HFFc6 (cell line): ENCODE measurements at regions not wholly inside any gene's neighbourhood (a gene's known extent, or its start where the extent isn't known, plus 50 kb on each side); places are given as distances from the start of the nearest gene placed in this dataset.

Experiments
- DNase-seq: peaks from one replicate; pipeline ENCODE4 v3.0.0-alpha.2; 2018
- H3K27ac Mint-ChIP-seq: 2 replicates; pipeline ENCODE4 v1.8.0; 2020; ENCODE audit warnings: mild to moderate bottlenecking, mixed read lengths
- H3K27me3 Mint-ChIP-seq: 2 replicates; pipeline ENCODE4 v1.8.0; 2021; ENCODE audit warnings: mild to moderate bottlenecking, moderate library complexity, mixed read lengths; ENCODE audit not compliant: insufficient read depth
- H3K36me3 Mint-ChIP-seq: 2 replicates; pipeline ENCODE4 v1.8.0; 2021; ENCODE audit warnings: low read depth, mixed read lengths
- H3K4me1 Mint-ChIP-seq: 2 replicates; pipeline ENCODE4 v1.8.0; 2020; ENCODE audit warnings: low read depth, mixed read lengths
- H3K4me3 Mint-ChIP-seq: 2 replicates; pipeline ENCODE4 v1.8.0; 2020; ENCODE audit warnings: mild to moderate bottlenecking, moderate library complexity, mixed read lengths
- H3K9me3 Mint-ChIP-seq: 2 replicates; pipeline ENCODE4 v1.8.0; 2020; ENCODE audit warnings: mild to moderate bottlenecking, mixed read lengths
- TF ChIP-seq, protein P1 (sequence below): fragments of 200-600 bp; sonication (generic); IDR thresholded peaks from 2 replicates; pipeline ENCODE4 v1.5.0; 2021; ENCODE audit warnings: antibody characterized with exemption, mild to moderate bottlenecking

DNA sequence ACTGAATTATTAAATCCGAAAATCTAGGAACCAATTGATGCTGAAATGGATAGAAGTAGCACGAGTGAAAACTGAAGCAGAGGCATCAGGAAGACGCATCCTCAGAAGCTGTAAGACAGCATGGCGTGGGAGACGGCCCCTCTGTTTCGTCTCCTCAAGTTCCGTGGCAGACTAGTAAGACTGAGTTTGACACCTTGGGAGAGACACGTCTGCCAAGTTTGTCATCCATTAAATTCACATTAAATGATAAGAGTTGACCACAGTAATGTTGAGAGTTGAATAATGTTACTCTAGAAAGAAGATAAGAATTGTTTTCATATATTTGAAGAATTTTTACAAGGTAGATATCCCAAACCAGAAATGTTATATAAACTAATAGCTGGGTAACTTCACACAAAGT lies 736.1 kb upstream of the FRG1 start:
- Mint-ChIP-seq H3K9me3 (no peaks in the 10 kb centered on the region), H3K4me1 (peaks cover 19% of the 10 kb centered on the region), H3K36me3 (no peaks in the 10 kb centered on the region), H3K27me3 (peaks cover 3% of the 10 kb centered on the region), H3K27ac (no peak overlapping the region), H3K4me3 (no peak overlapping the region)
- no peak for DNase-seq
- TF ChIP-seq, protein P1, sequence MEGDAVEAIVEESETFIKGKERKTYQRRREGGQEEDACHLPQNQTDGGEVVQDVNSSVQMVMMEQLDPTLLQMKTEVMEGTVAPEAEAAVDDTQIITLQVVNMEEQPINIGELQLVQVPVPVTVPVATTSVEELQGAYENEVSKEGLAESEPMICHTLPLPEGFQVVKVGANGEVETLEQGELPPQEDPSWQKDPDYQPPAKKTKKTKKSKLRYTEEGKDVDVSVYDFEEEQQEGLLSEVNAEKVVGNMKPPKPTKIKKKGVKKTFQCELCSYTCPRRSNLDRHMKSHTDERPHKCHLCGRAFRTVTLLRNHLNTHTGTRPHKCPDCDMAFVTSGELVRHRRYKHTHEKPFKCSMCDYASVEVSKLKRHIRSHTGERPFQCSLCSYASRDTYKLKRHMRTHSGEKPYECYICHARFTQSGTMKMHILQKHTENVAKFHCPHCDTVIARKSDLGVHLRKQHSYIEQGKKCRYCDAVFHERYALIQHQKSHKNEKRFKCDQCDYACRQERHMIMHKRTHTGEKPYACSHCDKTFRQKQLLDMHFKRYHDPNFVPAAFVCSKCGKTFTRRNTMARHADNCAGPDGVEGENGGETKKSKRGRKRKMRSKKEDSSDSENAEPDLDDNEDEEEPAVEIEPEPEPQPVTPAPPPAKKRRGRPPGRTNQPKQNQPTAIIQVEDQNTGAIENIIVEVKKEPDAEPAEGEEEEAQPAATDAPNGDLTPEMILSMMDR, result no peak

DNA sequence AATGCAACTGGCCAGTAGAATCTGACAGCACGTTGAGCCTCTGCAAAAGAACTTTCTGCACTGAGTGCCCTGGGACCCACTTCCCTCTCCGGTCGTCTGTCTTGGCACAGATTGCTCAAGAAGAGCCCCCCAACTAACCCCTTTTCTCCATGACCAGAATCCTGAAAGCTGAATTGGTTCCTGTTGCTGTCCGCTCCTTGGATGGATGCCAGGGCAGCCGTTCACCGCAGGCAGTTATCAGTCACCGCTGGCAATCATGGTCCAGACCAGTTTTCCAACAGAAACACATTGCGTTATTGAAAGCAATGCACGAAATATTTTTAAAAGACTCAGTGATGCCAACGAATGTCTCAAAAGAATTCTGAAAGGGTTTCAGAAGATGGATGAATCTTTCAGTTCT lies 733.7 kb upstream of the FRG1 start:
- Mint-ChIP-seq H3K36me3 (no peaks in the 10 kb centered on the region), H3K4me3 (no peak overlapping the region), H3K9me3 (no peaks in the 10 kb centered on the region), H3K27me3 (peaks cover 8% of the 10 kb centered on the region), H3K4me1 (peaks cover 15% of the 10 kb centered on the region), H3K27ac (no peak overlapping the region)
- TF ChIP-seq, protein P1, result no peak
- no peak for DNase-seq

DNA sequence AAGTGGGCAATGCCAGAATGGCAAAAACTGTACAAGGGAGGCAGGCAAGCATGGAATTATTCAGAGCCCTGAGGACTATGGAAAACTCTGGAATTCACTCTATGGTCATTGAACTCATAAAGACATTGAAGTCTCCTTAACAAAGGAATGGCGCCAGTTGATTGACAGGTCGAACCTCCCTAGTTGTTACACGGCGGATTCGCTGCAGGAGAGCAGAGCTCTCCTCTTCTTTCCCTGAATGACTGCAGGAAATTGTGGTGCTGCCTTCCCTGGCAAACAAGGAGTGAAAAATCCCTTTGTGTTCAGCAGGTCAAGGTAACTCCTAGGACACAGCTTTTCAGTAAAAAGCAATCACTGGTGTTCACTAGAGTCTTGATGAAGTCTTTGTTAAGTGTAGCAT lies 732.8 kb upstream of the FRG1 start:
- DNase-seq, result no peak
- no peak overlapping the region for H3K27ac Mint-ChIP-seq
- peaks cover 6% of the 10 kb centered on the region for H3K4me1 Mint-ChIP-seq
- TF ChIP-seq, protein P1, result no peak
- H3K4me3 Mint-ChIP-seq, result no peak overlapping the region
- H3K9me3 Mint-ChIP-seq, result no peaks in the 10 kb centered on the region
- H3K27me3 Mint-ChIP-seq, result peaks cover 8% of the 10 kb centered on the region
- no peaks in the 10 kb centered on the region for H3K36me3 Mint-ChIP-seq

DNA sequence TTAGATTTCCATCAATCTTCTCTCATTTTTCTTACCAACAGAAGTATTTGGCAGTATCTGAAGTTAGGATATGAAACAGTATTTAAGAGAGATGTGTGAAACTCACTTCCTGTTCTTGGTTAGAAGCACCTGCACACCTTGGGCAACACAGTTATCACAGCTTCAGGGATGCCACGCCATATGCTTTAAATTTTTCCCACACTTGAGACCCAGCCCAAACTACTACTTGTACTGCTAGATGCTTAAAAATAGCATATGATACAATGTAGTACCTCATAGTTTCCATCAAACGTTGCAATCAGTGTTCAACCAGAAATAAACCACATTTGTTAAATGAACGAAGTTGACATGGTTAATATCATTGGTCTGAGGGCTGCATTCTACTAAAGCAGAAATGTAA lies 725.1 kb upstream of the FRG1 start:
- Mint-ChIP-seq H3K4me3 (no peak overlapping the region), H3K27me3 (no peaks in the 10 kb centered on the region; the same call in 1 of the 2 replicates), H3K27ac (no peak overlapping the region), H3K9me3 (peaks cover 6% of the 10 kb centered on the region; the same call in 1 of the 2 replicates), H3K4me1 (no peaks in the 10 kb centered on the region), H3K36me3 (no peaks in the 10 kb centered on the region)
- no peak for DNase-seq
- TF ChIP-seq, protein P1, result no peak

DNA sequence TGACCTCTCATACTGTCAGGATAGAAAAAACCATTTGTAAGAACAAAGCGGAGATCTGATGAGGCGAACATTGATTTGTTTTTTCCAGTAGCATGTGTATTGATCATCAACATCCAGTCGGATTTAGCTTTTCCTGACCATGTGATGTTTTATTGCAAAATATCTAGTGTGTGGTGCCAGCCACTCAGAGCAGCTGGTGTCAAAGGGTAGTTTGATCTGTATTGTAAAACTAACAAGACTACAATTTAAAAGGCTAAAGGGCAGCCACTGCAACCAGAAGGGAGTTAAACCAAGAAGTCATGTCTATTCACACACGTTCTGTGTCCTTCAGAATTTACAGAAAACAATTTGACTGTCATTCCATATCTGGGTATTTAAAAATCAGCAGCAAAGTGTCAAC lies 719.0 kb upstream of the FRG1 start:
- DNase-seq, result no peak
- no peak overlapping the region for H3K27ac Mint-ChIP-seq
- H3K36me3 Mint-ChIP-seq, result no peaks in the 10 kb centered on the region
- no peaks in the 10 kb centered on the region for H3K27me3 Mint-ChIP-seq
- TF ChIP-seq, protein P1, result no peak
- no peaks in the 10 kb centered on the region; the same call in 1 of the 2 replicates for H3K9me3 Mint-ChIP-seq
- H3K4me3 Mint-ChIP-seq, result no peak overlapping the region
- H3K4me1 Mint-ChIP-seq, result no peaks in the 10 kb centered on the region

DNA sequence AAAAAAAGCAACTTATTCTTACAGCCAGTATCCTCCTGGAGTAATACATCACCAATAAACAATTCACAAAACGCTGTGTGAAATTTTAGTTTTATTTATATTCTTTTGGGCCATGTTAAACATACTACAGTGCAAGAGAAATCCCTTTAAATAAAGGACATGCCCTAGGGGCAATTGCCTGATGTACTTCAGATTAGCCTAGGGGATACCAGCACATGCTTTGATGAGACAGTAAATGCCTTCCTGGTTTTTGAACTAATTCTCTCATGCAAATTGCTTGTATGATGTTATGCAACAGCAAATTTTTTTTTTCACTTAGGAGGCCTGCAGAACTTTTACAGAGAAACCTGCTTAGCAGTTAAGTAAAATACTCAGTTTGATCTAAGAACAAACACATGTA lies 711.9 kb upstream of the FRG1 start:
- Mint-ChIP-seq H3K36me3 (no peaks in the 10 kb centered on the region), H3K4me3 (no peak overlapping the region), H3K27ac (no peak overlapping the region)

More for the DNA sequence above, 711.9 kb upstream of the FRG1 start:
- Mint-ChIP-seq H3K9me3 (peaks cover 4% of the 10 kb centered on the region), H3K4me1 (no peaks in the 10 kb centered on the region), H3K27me3 (no peaks in the 10 kb centered on the region; the same call in 1 of the 2 replicates)
- TF ChIP-seq, protein P1, result no peak
- no peak for DNase-seq
